Stimulated activated CD4-positive, alpha-beta T cell treated with anti-CD3 and anti-CD28 coated beads, Interleukin-15, amount 100 ng/mL, for 24 hours (primary cell): ENCODE measurements at regions not wholly inside any gene's neighbourhood (a gene's known extent, or its start where the extent isn't known, plus 50 kb on each side); places are given as distances from the start of the nearest gene placed in this dataset.
"Not testable (repeated sequence)": the region's sequence is repeated elsewhere in the genome, so short reads cannot be mapped to it uniquely, and the experiment has no call there.

Experiments
- DNase-seq: peaks from one replicate; pipeline ENCODE4 v3.0.0-alpha.2; 2020

- DNase-seq, result no peak
Observed at GRCh38 chrX:11836284-11836683, 78.2 kb downstream of the MSL3 start.

- DNase-seq, result no peak
Observed at GRCh38 chrX:11837437-11837836, 79.4 kb downstream of the MSL3 start.

GRCh38 chrX:11864171-11864570 is 106.1 kb downstream of the MSL3 start:
- no peak for DNase-seq

GRCh38 chrX:11867610-11868345 is 109.7 kb downstream of the MSL3 start:
- DNase-seq, result no peak

GRCh38 chrX:11870789-11871188 is 112.8 kb downstream of the MSL3 start:
- DNase-seq, result no peak

GRCh38 chrX:11881485-11882170 is 123.6 kb downstream of the MSL3 start:
- no peak for DNase-seq

GRCh38 chrX:11886745-11887144 is 128.7 kb downstream of the MSL3 start:
- DNase-seq, result no peak

- no peak for DNase-seq
Observed at GRCh38 chrX:11887175-11887574, 129.1 kb downstream of the MSL3 start.

- DNase-seq, result no peak
Observed at GRCh38 chrX:11888421-11888820, 130.4 kb downstream of the MSL3 start.

GRCh38 chrX:11889791-11890190 is 131.8 kb downstream of the MSL3 start:
- no peak for DNase-seq

- DNase-seq, result no peak
Observed at GRCh38 chrX:11890836-11891514, 132.9 kb downstream of the MSL3 start.

- no peak for DNase-seq
Observed at GRCh38 chrX:11893933-11894710, 136.1 kb downstream of the MSL3 start.

GRCh38 chrX:11899091-11899490 is 141.1 kb downstream of the MSL3 start:
- DNase-seq, result no peak

GRCh38 chrX:11905933-11906332 is 147.9 kb downstream of the MSL3 start:
- DNase-seq, result not testable (repeated sequence)

- peak; percentile 6 for DNase-seq
Observed at GRCh38 chrX:11908371-11908770, 150.3 kb downstream of the MSL3 start.

- DNase-seq, result no peak
Observed at GRCh38 chrX:11913001-11913400, 155.0 kb downstream of the MSL3 start.

- DNase-seq, result no peak
Observed at GRCh38 chrX:11929476-11929875, 171.4 kb downstream of the MSL3 start.

- DNase-seq, result no peak
Observed at GRCh38 chrX:11932423-11932822, 174.4 kb downstream of the MSL3 start.

GRCh38 chrX:11934089-11934488 is 176.1 kb downstream of the MSL3 start:
- no peak for DNase-seq

- DNase-seq, result no peak
Observed at GRCh38 chrX:11941571-11941970, 183.5 kb downstream of the MSL3 start.

GRCh38 chrX:11944501-11944900 is 186.5 kb downstream of the MSL3 start:
- DNase-seq, result peak; percentile 2

GRCh38 chrX:11949291-11949690 is 189.0 kb upstream of the FRMPD4 start:
- DNase-seq, result no peak

- DNase-seq, result no peak
Observed at GRCh38 chrX:11952176-11952720, 186.0 kb upstream of the FRMPD4 start.
